Panc1 (cell line): ENCODE measurements at regions not wholly inside any gene's neighbourhood (a gene's known extent, or its start where the extent isn't known, plus 50 kb on each side); places are given as distances from the start of the nearest gene placed in this dataset.

Source experiments
- POLR2AphosphoS5 ChIP-seq: IDR thresholded peaks from 2 replicates; pipeline ENCODE4 v1.6.1; 2012; ENCODE audit warnings: mild to moderate bottlenecking, low read depth, low read length, moderate library complexity
- SIN3A ChIP-seq: IDR thresholded peaks from 2 replicates; pipeline ENCODE4 v1.6.1; 2012; ENCODE audit warnings: low read depth, mild to moderate bottlenecking, low read length, moderate library complexity, borderline replicate concordance; ENCODE audit not compliant: insufficient read depth
- TCF7L2 ChIP-seq: IDR thresholded peaks from 2 replicates; pipeline ENCODE4 v1.6.1; 2011; ENCODE audit warnings: mild to moderate bottlenecking, low read depth, low read length, inconsistent platforms
- TF ChIP-seq, protein P1 (sequence below): fragments of 450-650 bp; IDR thresholded peaks from 2 replicates; pipeline ENCODE4 v1.5.1; 2017; ENCODE audit warnings: mild to moderate bottlenecking
- TF ChIP-seq, protein P2 (sequence below), 2 experiments: IDR thresholded peaks; 2 replicates each; pipeline ENCODE4 v1.6.1; 2011 to 2012; ENCODE audit warnings: low read depth in 2 of 2, control low read depth in 1 of 2, low read length in 1 of 2, mild to moderate bottlenecking in 1 of 2, moderate library complexity in 1 of 2; ENCODE audit not compliant: insufficient read depth in 1 of 2

DNA sequence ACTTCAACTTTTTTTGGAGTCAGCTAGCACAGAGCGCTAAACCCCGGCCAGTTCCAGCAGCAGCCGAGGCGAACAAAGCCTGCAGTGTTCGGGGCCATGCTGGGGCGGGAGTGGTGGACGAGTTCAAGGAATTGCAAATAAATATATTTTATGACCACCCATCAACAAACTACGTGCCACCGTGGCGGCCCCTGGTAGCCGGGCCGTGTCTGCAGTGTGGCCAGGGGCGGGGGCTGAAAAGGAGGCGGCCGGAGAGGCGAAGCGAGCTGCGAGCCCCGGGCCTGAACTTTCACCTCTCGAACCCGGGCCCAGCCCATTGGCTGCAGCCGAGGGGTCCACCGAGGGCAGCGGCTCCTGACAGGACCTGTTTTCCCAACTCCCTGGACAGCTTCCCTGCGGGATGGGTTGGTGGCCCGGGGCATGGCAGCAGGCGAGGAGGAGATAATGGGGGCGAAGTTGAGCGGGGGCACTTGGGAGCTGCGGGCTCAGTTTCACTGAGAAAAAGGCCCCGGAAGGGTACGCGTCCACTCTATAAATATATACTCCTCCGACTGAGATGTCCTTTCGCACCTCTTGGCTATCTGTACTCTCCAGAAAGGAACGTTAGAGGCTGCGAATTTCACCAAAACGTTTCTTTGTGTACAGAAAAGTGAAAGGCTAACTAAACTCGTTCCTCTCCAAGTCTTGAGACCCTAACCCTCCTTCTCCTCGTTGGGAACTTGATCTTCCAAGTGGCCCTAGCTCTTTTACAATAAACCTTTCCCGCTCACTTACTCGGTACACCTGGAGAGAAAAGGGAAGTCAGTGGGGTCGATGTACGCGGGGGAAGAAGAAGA is 164.6 kb upstream of the PPP1R3A start:
- TF ChIP-seq, protein P1, sequence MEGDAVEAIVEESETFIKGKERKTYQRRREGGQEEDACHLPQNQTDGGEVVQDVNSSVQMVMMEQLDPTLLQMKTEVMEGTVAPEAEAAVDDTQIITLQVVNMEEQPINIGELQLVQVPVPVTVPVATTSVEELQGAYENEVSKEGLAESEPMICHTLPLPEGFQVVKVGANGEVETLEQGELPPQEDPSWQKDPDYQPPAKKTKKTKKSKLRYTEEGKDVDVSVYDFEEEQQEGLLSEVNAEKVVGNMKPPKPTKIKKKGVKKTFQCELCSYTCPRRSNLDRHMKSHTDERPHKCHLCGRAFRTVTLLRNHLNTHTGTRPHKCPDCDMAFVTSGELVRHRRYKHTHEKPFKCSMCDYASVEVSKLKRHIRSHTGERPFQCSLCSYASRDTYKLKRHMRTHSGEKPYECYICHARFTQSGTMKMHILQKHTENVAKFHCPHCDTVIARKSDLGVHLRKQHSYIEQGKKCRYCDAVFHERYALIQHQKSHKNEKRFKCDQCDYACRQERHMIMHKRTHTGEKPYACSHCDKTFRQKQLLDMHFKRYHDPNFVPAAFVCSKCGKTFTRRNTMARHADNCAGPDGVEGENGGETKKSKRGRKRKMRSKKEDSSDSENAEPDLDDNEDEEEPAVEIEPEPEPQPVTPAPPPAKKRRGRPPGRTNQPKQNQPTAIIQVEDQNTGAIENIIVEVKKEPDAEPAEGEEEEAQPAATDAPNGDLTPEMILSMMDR = no peak
- TF ChIP-seq, protein P2, sequence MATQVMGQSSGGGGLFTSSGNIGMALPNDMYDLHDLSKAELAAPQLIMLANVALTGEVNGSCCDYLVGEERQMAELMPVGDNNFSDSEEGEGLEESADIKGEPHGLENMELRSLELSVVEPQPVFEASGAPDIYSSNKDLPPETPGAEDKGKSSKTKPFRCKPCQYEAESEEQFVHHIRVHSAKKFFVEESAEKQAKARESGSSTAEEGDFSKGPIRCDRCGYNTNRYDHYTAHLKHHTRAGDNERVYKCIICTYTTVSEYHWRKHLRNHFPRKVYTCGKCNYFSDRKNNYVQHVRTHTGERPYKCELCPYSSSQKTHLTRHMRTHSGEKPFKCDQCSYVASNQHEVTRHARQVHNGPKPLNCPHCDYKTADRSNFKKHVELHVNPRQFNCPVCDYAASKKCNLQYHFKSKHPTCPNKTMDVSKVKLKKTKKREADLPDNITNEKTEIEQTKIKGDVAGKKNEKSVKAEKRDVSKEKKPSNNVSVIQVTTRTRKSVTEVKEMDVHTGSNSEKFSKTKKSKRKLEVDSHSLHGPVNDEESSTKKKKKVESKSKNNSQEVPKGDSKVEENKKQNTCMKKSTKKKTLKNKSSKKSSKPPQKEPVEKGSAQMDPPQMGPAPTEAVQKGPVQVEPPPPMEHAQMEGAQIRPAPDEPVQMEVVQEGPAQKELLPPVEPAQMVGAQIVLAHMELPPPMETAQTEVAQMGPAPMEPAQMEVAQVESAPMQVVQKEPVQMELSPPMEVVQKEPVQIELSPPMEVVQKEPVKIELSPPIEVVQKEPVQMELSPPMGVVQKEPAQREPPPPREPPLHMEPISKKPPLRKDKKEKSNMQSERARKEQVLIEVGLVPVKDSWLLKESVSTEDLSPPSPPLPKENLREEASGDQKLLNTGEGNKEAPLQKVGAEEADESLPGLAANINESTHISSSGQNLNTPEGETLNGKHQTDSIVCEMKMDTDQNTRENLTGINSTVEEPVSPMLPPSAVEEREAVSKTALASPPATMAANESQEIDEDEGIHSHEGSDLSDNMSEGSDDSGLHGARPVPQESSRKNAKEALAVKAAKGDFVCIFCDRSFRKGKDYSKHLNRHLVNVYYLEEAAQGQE (IDR thresholded peaks at IDR 0.05; ENCODE audit: insufficient read depth in 1 of 2, low read depth in 2 of 2, low read length in 1 of 2) = no peak
- TF ChIP-seq POLR2AphosphoS5 (no peak), SIN3A (no peak), TCF7L2 (no peak)
